OCI-LY7 (cell line): ENCODE measurements at regions not wholly inside any gene's neighbourhood (a gene's known extent, or its start where the extent isn't known, plus 50 kb on each side); places are given as distances from the start of the nearest gene placed in this dataset.

Experiments
- BruUV-seq: library from RNA; stranded (reverse); fragments of 400-500 nt; replicated peaks from 2 replicates; lab custom pipeline; 2021; lab: Mats Ljungman, UMichigan
- CTCF ChIA-PET: fragments of 300-600 bp; sonication (Branson Sonifier 250); formaldehyde crosslinking; loops from one replicate; lab custom pipeline; 2022; ENCODE audit warnings: antibody characterized with exemption; ENCODE audit not compliant: unreplicated experiment; lab: Charles Lee
- POLR2A ChIA-PET: fragments of 300-600 bp; sonication (Branson Sonifier 250); formaldehyde crosslinking; loops from one replicate; lab custom pipeline; 2022; ENCODE audit warnings: antibody characterized with exemption; lab: Charles Lee
- DNase-seq: peaks from one replicate; pipeline ENCODE4 v3.0.0-alpha.2; 2015; ENCODE audit warnings: low spot score
- H2AFZ ChIP-seq: fragments of 200-600 bp; sonication (generic), shearing (Covaris generic); 2 replicates; pipeline ENCODE4 v1.6.1; 2014; ENCODE audit warnings: mild to moderate bottlenecking, antibody characterized with exemption, low read length, moderate library complexity
- H3K27ac ChIP-seq: fragments of 200-600 bp; sonication (generic); 2 replicates; pipeline ENCODE4 v1.5.1; 2014; ENCODE audit warnings: mixed run types, low read depth, mild to moderate bottlenecking, moderate library complexity, low read length, inconsistent platforms; ENCODE audit not compliant: poor library complexity, severe bottlenecking
- H3K36me3 ChIP-seq: fragments of 200-600 bp; sonication (generic); 2 replicates; pipeline ENCODE4 v1.6.1; 2014; ENCODE audit warnings: mild to moderate bottlenecking, antibody characterized with exemption, low read length, moderate library complexity, mixed read lengths; ENCODE audit not compliant: insufficient read depth
- H3K4me1 ChIP-seq: fragments of 200-600 bp; sonication (generic); 2 replicates; pipeline ENCODE4 v1.5.1; 2014; ENCODE audit warnings: mild to moderate bottlenecking, low read length; ENCODE audit not compliant: insufficient read depth, poor library complexity, severe bottlenecking
- H3K4me2 ChIP-seq: fragments of 200-600 bp; sonication (generic); 2 replicates; pipeline ENCODE4 v1.6.1; 2014; ENCODE audit warnings: mild to moderate bottlenecking, low read length
- H3K4me3 ChIP-seq: fragments of 200-600 bp; sonication (generic); 2 replicates; pipeline ENCODE4 v1.5.1; 2014; ENCODE audit warnings: mild to moderate bottlenecking, low read depth, low read length; ENCODE audit not compliant: poor library complexity, severe bottlenecking
- H3K79me2 ChIP-seq: fragments of 200-600 bp; sonication (generic); 2 replicates; pipeline ENCODE4 v1.6.1; 2016; ENCODE audit warnings: low read depth, mild to moderate bottlenecking, low read length, moderate library complexity, mixed read lengths; ENCODE audit not compliant: insufficient read depth
- H3K9me2 ChIP-seq: fragments of 200-600 bp; sonication (generic); 2 replicates; pipeline ENCODE4 v1.6.1; 2016; ENCODE audit warnings: mild to moderate bottlenecking, low read length, mixed read lengths; ENCODE audit not compliant: insufficient read depth
- H3K9me3 ChIP-seq: fragments of 200-600 bp; sonication (generic); 2 replicates; pipeline ENCODE4 v1.6.1; 2014; ENCODE audit warnings: mild to moderate bottlenecking, mixed run types, low read length, mixed read lengths
- H4K20me1 ChIP-seq: fragments of 200-600 bp; sonication (generic); 2 replicates; pipeline ENCODE4 v1.6.1; 2014; ENCODE audit warnings: mild to moderate bottlenecking, antibody characterized with exemption, low read length, moderate library complexity, mixed read lengths; ENCODE audit not compliant: insufficient read depth
- EZH2phosphoT487 ChIP-seq: fragments of 200-600 bp; sonication (generic); IDR thresholded peaks from 2 replicates; pipeline ENCODE4 v1.6.1; 2018; ENCODE audit warnings: low read depth, borderline replicate concordance, mild to moderate bottlenecking, mixed run types, antibody characterized with exemption, low read length, moderate library complexity, mixed read lengths
- intact Hi-C: fragments of 100-400 bp; cut with micrococcal nuclease; formaldehyde crosslinking; loops from one replicate; pipeline ENCODE4 v1.10.0; 2022; ENCODE audit not compliant: unreplicated experiment
- TF ChIP-seq, protein P1 (sequence below): fragments of 200-600 bp; sonication (generic); conservative IDR thresholded peaks from 2 replicates; pipeline ENCODE4 v1.5.1; 2014; ENCODE audit warnings: mild to moderate bottlenecking, antibody characterized with exemption, low read length, moderate library complexity, mixed read lengths

DNA sequence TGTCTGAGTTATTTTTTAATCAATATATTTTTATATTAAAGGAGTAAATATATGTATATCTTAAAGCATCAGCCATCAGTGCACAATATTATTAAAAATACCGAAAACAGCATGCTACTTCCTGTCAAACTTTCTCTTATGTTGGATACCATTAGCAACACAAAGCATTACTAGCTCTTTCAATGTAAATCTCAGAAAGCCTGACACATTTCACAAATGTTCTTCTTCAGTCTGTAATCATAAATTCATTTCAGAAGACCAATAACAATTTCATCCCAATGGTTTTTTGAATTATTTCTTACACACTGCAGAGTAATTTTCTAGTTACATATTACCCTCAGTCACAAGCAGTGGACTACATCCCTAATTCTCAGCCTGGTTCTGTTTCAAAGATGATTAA lies 226.9 kb downstream of the LRRK2 start:
- Histone ChIP-seq H2AFZ (no peak overlapping the region), H3K36me3 (no peaks in the 10 kb centered on the region), H3K9me3 (no peaks in the 10 kb centered on the region), H3K9me2 (no peaks in the 10 kb centered on the region), H3K27ac (no peak overlapping the region), H3K79me2 (no peaks in the 10 kb centered on the region), H3K4me3 (no peak overlapping the region), H4K20me1 (no peaks in the 10 kb centered on the region), H3K4me2 (no peak overlapping the region), H3K4me1 (no peaks in the 10 kb centered on the region)
- TF ChIP-seq, protein P1, sequence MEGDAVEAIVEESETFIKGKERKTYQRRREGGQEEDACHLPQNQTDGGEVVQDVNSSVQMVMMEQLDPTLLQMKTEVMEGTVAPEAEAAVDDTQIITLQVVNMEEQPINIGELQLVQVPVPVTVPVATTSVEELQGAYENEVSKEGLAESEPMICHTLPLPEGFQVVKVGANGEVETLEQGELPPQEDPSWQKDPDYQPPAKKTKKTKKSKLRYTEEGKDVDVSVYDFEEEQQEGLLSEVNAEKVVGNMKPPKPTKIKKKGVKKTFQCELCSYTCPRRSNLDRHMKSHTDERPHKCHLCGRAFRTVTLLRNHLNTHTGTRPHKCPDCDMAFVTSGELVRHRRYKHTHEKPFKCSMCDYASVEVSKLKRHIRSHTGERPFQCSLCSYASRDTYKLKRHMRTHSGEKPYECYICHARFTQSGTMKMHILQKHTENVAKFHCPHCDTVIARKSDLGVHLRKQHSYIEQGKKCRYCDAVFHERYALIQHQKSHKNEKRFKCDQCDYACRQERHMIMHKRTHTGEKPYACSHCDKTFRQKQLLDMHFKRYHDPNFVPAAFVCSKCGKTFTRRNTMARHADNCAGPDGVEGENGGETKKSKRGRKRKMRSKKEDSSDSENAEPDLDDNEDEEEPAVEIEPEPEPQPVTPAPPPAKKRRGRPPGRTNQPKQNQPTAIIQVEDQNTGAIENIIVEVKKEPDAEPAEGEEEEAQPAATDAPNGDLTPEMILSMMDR: no peak
- TF ChIP-seq EZH2phosphoT487: no peak
- CTCF ChIA-PET: no interaction called here
- no TSS peak for BruUV-seq
- POLR2A ChIA-PET: no interaction called here
- intact Hi-C loops: no loop called here
- no peak for DNase-seq

DNA sequence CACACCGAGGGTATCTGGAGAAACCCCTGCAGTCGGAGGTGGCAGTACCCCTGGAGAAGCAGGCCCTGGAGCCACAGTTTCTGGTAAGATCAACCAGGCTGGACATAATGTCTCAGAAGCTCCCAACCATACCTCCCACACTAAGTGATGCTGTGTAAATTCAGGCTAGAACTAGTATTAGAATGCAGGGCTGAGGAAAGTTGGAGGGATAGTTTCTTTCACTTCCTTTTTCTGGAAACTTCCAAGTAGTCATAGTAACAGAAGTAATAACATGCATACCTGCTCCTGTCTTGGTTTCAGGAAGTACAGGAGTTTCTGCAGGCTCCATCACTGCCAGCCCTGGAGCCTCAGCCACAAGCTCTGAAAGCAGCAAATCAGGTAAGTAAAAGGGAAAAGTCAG lies 228.1 kb upstream of the CNTN1 start:
- CTCF ChIA-PET: no interaction called here
- intact Hi-C loops: no loop called here
- no peak overlapping the region for H3K27ac ChIP-seq
- no TSS peak for BruUV-seq
- H3K4me1 ChIP-seq: no peaks in the 10 kb centered on the region
- H3K9me2 ChIP-seq: no peaks in the 10 kb centered on the region
- H4K20me1 ChIP-seq: no peaks in the 10 kb centered on the region
- H3K9me3 ChIP-seq: no peaks in the 10 kb centered on the region
- H2AFZ ChIP-seq: no peak overlapping the region
- no peak for DNase-seq
- H3K79me2 ChIP-seq: no peaks in the 10 kb centered on the region
- TF ChIP-seq, protein P1: no peak
- no peak for TF ChIP-seq EZH2phosphoT487
- no peak overlapping the region for H3K4me3 ChIP-seq
- POLR2A ChIA-PET: interaction anchor here (0.6 kb wide), 1 partner anchor 1640 kb away, joined by 3 read pairs; no protein-coding TSS in a partner anchor
- H3K36me3 ChIP-seq: no peaks in the 10 kb centered on the region
- no peak overlapping the region for H3K4me2 ChIP-seq

DNA sequence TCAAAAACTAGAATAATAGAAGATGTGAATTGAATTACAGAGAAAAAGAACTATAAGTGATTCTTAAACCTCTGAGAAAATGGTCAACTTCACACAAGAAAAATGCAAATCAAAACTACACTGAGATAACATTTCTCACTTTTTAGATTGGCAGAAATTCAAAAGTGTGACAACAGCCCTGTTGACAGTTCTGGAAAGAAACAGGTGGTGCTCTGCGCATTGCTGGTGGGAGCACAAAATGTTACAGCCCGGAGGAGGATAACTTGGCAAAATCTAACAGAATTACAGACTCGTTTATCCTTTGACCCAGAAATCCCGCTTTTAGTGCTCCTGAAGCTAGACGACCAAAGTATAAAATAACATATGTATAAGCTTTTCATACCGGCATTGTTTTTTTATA lies 222.5 kb upstream of the CNTN1 start:
- no peaks in the 10 kb centered on the region for H4K20me1 ChIP-seq
- H3K36me3 ChIP-seq: no peaks in the 10 kb centered on the region
- intact Hi-C loops: no loop called here
- H3K9me2 ChIP-seq: no peaks in the 10 kb centered on the region
- no peak overlapping the region for H3K27ac ChIP-seq
- no peaks in the 10 kb centered on the region for H3K9me3 ChIP-seq
- no peak overlapping the region for H3K4me2 ChIP-seq
- no peak overlapping the region; the same call in 1 of the 2 replicates for H2AFZ ChIP-seq
- POLR2A ChIA-PET: no interaction called here
- H3K4me3 ChIP-seq: no peak overlapping the region
- CTCF ChIA-PET: no interaction called here
- H3K79me2 ChIP-seq: no peaks in the 10 kb centered on the region
- H3K4me1 ChIP-seq: no peaks in the 10 kb centered on the region
- DNase-seq: no peak
- BruUV-seq: no TSS peak
- TF ChIP-seq, protein P1: no peak
- TF ChIP-seq EZH2phosphoT487: no peak
